Neural cell (in vitro differentiated cells): ENCODE measurements at regions not wholly inside any gene's neighbourhood (a gene's known extent, or its start where the extent isn't known, plus 50 kb on each side); places are given as distances from the start of the nearest gene placed in this dataset.

Experiments used
- H2AFZ ChIP-seq: fragments of 200-600, 300-800 bp; sonication (generic), shearing (Covaris generic); 2 replicates; pipeline ENCODE4 v1.6.0; 2014; ENCODE audit warnings: low read depth, mild to moderate bottlenecking, antibody characterized with exemption, low read length, moderate library complexity
- H3F3A ChIP-seq: fragments of 200-600 bp; shearing (Covaris generic); 2 replicates; pipeline ENCODE4 v1.6.1; 2016; ENCODE audit warnings: mild to moderate bottlenecking, moderate library complexity, mixed read lengths, antibody characterized with exemption, low read length; ENCODE audit not compliant: insufficient read depth, poor library complexity, severe bottlenecking
- H3K27ac ChIP-seq: fragments of 200-600, 300-800 bp; sonication (generic), shearing (Covaris generic); 2 replicates; pipeline ENCODE4 v1.5.1; 2014; ENCODE audit warnings: mild to moderate bottlenecking, low read length, moderate library complexity
- H3K27me3 ChIP-seq: fragments of 300-800, 200-600 bp; sonication (generic), shearing (Covaris generic); 2 replicates; pipeline ENCODE4 v1.6.0; 2014; ENCODE audit warnings: mild to moderate bottlenecking, low read depth, low read length, moderate library complexity; ENCODE audit not compliant: insufficient read depth
- H3K36me3 ChIP-seq: fragments of 300-800, 200-600 bp; sonication (generic), shearing (Covaris generic); 2 replicates; pipeline ENCODE4 v1.5.1; 2014; ENCODE audit warnings: mild to moderate bottlenecking, antibody characterized with exemption, low read length, moderate library complexity; ENCODE audit not compliant: insufficient read depth
- H3K4me2 ChIP-seq: fragments of 300-800, 200-600 bp; sonication (generic), shearing (Covaris generic); 2 replicates; pipeline ENCODE4 v1.6.0; 2014; ENCODE audit warnings: mild to moderate bottlenecking, low read length
- H3K4me3 ChIP-seq: fragments of 300-800, 200-600 bp; sonication (generic), shearing (Covaris generic); 2 replicates; pipeline ENCODE4 v1.5.1; 2014; ENCODE audit warnings: mild to moderate bottlenecking, low read length, moderate library complexity
- H3K79me2 ChIP-seq: fragments of 200-600 bp; shearing (Covaris generic); replicated peaks from 2 replicates; pipeline ENCODE4 v1.6.0; 2014; ENCODE audit warnings: mild to moderate bottlenecking, low read length, moderate library complexity; ENCODE audit not compliant: insufficient read depth
- H3K9ac ChIP-seq: fragments of 300-800, 200-600 bp; sonication (generic), shearing (Covaris generic); 2 replicates; pipeline ENCODE4 v1.6.1; 2016; ENCODE audit warnings: mild to moderate bottlenecking, low read length, mixed read lengths
- H3K9me2 ChIP-seq: fragments of 200-600 bp; shearing (Covaris generic); 2 replicates; pipeline ENCODE4 v1.6.1; 2016; ENCODE audit warnings: mild to moderate bottlenecking, low read length, mixed read lengths; ENCODE audit not compliant: insufficient read depth
- H3K9me3 ChIP-seq: fragments of 200-600, 300-800 bp; sonication (generic), shearing (Covaris generic); 2 replicates; pipeline ENCODE4 v1.6.1; 2016; ENCODE audit warnings: mild to moderate bottlenecking, mixed run types, low read length, moderate library complexity, mixed read lengths
- H4K20me1 ChIP-seq: fragments of 200-600 bp; shearing (Covaris generic); 2 replicates; pipeline ENCODE4 v1.6.1; 2016; ENCODE audit warnings: mild to moderate bottlenecking, mixed run types; ENCODE audit not compliant: insufficient read depth
- CTCF ChIP-seq: fragments of 450-650 bp; IDR thresholded peaks from 2 replicates; pipeline ENCODE4 v1.5.1; 2014; ENCODE audit warnings: antibody characterized with exemption, mild to moderate bottlenecking, moderate library complexity; ENCODE audit not compliant: poor library complexity, severe bottlenecking
- EP300 ChIP-seq: fragments of 450-650 bp; conservative IDR thresholded peaks from 2 replicates; pipeline ENCODE4 v1.6.1; 2014; ENCODE audit warnings: antibody characterized with exemption, mild to moderate bottlenecking, moderate library complexity; ENCODE audit not compliant: poor library complexity, severe bottlenecking
- EZH2 ChIP-seq: fragments of 200-600, 300-800 bp; shearing (Covaris generic), sonication (generic); IDR thresholded peaks from 2 replicates; pipeline ENCODE4 v1.6.1; 2014; ENCODE audit warnings: antibody characterized with exemption, low read length, borderline replicate concordance, mild to moderate bottlenecking; ENCODE audit not compliant: insufficient read depth, poor library complexity, severe bottlenecking
- MXI1 ChIP-seq: fragments of 450-650 bp; conservative IDR thresholded peaks from 2 replicates; pipeline ENCODE4 v1.6.1; 2014; ENCODE audit warnings: antibody characterized with exemption, mild to moderate bottlenecking; ENCODE audit not compliant: poor library complexity, severe bottlenecking
- POLR2AphosphoS5 ChIP-seq: IDR thresholded peaks from 2 replicates; pipeline ENCODE4 v1.6.1; 2012
- RAD21 ChIP-seq: fragments of 450-650 bp; conservative IDR thresholded peaks from 2 replicates; pipeline ENCODE4 v1.6.1; 2014; ENCODE audit warnings: antibody characterized with exemption, mild to moderate bottlenecking, moderate library complexity
- SMC3 ChIP-seq: fragments of 450-650 bp; conservative IDR thresholded peaks from 2 replicates; pipeline ENCODE4 v1.6.1; 2014; ENCODE audit warnings: antibody characterized with exemption, mild to moderate bottlenecking, moderate library complexity; ENCODE audit not compliant: poor library complexity
- TAF1 ChIP-seq: IDR thresholded peaks from 2 replicates; pipeline ENCODE4 v1.6.1; 2012; ENCODE audit warnings: low read depth
- TF ChIP-seq, protein P1 (sequence below): IDR thresholded peaks from 2 replicates; pipeline ENCODE4 v1.6.1; 2012; ENCODE audit warnings: borderline replicate concordance

GRCh38 chr7:131861620-131862346 is 305.4 kb upstream of the PODXL start:
- Histone ChIP-seq H3F3A (peaks cover 3% of the 10 kb centered on the region), H3K9ac (no peak overlapping the region), H4K20me1 (no peaks in the 10 kb centered on the region), H3K27me3 (no peaks in the 10 kb centered on the region), H3K4me3 (no peak overlapping the region), H3K79me2 (no peaks in the 10 kb centered on the region), H2AFZ (no peak overlapping the region), H3K36me3 (no peaks in the 10 kb centered on the region), H3K9me2 (no peaks in the 10 kb centered on the region), H3K27ac (no peak overlapping the region), H3K4me2 (no peak overlapping the region), H3K9me3 (no peaks in the 10 kb centered on the region)
- TF ChIP-seq EZH2 (no peak), MXI1 (no peak), POLR2AphosphoS5 (no peak), TAF1 (no peak), EP300 (no peak)

- TF ChIP-seq CTCF (peak; percentile 67), MXI1 (no peak), SMC3 (peak; percentile 59), POLR2AphosphoS5 (no peak), EZH2 (no peak), RAD21 (peak; percentile 65)
- TF ChIP-seq, protein P1, sequence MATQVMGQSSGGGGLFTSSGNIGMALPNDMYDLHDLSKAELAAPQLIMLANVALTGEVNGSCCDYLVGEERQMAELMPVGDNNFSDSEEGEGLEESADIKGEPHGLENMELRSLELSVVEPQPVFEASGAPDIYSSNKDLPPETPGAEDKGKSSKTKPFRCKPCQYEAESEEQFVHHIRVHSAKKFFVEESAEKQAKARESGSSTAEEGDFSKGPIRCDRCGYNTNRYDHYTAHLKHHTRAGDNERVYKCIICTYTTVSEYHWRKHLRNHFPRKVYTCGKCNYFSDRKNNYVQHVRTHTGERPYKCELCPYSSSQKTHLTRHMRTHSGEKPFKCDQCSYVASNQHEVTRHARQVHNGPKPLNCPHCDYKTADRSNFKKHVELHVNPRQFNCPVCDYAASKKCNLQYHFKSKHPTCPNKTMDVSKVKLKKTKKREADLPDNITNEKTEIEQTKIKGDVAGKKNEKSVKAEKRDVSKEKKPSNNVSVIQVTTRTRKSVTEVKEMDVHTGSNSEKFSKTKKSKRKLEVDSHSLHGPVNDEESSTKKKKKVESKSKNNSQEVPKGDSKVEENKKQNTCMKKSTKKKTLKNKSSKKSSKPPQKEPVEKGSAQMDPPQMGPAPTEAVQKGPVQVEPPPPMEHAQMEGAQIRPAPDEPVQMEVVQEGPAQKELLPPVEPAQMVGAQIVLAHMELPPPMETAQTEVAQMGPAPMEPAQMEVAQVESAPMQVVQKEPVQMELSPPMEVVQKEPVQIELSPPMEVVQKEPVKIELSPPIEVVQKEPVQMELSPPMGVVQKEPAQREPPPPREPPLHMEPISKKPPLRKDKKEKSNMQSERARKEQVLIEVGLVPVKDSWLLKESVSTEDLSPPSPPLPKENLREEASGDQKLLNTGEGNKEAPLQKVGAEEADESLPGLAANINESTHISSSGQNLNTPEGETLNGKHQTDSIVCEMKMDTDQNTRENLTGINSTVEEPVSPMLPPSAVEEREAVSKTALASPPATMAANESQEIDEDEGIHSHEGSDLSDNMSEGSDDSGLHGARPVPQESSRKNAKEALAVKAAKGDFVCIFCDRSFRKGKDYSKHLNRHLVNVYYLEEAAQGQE = no peak
- Histone ChIP-seq H3K36me3 (no peaks in the 10 kb centered on the region), H3K79me2 (no peaks in the 10 kb centered on the region), H3K9me3 (no peaks in the 10 kb centered on the region), H3K9ac (no peak overlapping the region), H3K27me3 (no peaks in the 10 kb centered on the region), H3F3A (peaks cover 3% of the 10 kb centered on the region), H3K4me2 (no peak overlapping the region), H3K4me3 (no peak overlapping the region), H2AFZ (no peak overlapping the region), H4K20me1 (no peaks in the 10 kb centered on the region), H3K9me2 (no peaks in the 10 kb centered on the region), H3K27ac (no peak overlapping the region)
These were observed 302.9 kb upstream of the PODXL start for GRCh38 chr7:131859147-131859821.
